AG10803 (cell line): ENCODE measurements at regions not wholly inside any gene's neighbourhood (a gene's known extent, or its start where the extent isn't known, plus 50 kb on each side); places are given as distances from the start of the nearest gene placed in this dataset.

Experiments used
- DNase-seq: peaks from one replicate; pipeline ENCODE4 v3.0.0; 2010; ENCODE audit warnings: low read depth
- H3K4me3 ChIP-seq: 2 replicates; pipeline ENCODE4 v1.5.1; 2011; ENCODE audit warnings: mild to moderate bottlenecking, low read length, control low read depth
- CTCF ChIP-seq: conservative IDR thresholded peaks from 2 replicates; pipeline ENCODE4 v1.5.1; 2011; ENCODE audit warnings: mild to moderate bottlenecking, low read length, control low read depth, inconsistent platforms

DNA sequence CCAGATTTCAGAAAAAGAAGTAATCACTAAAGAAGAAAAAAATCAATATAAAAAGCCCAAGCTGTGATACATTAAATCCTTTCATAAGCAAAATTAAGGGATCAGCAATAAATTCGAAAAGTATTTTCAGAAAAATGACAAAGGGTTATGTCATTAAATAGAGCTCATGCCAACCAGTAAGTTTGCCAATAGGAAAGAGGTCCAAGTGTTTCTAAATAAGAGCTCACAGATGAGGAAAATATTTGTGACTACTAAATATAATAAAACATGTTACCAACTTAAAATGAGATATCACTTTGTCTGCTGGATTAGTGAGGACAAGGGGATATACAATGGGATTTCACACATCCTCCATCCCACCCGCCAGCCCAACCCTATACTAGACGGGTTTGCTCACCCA is 140.3 kb upstream of the EYA4 start:
- TF ChIP-seq CTCF, result no peak
- DNase-seq, result no peak
- H3K4me3 ChIP-seq, result no peak overlapping the region

DNA sequence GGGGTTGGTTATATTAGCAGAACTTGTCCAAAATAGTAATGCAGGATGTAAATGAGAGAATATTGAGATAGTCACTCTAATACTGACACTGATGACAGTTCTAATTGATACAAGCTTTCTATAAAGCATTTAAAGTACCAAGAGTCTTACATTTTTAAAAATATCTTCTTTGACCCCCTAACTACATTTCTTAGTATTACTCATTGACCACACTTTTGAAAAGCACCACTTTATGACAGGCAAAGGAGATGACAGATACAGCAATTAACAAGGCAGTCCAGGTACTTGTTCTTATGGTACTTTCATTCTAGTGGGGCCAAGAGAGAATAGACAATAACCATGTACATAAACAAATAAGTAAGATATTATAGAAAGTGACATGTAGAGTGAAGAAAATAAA is 139.4 kb upstream of the EYA4 start:
- DNase-seq, result no peak
- H3K4me3 ChIP-seq, result no peak overlapping the region

DNA sequence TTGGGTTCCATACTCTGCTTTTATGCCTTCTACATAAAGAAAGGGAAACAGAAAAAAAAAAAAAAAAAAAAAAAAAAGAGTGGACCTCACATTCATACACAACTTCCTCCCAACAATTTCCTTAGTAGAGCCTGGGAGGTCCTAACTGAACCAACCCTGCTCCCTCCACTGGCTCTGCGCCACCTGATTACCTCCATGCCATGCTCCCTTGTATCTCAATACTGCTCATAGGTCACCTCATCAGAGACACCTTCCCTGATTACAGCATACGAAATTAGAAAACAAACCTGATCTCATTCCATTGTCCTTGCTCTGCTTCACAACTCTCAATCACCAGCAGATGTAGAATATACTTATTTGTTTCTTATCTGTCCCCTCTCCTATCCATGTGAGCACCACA is 134.2 kb upstream of the EYA4 start:
- no peak overlapping the region for H3K4me3 ChIP-seq
- no peak for DNase-seq
- no peak for TF ChIP-seq CTCF

More for the DNA sequence above, 139.4 kb upstream of the EYA4 start:
- TF ChIP-seq CTCF, result no peak

DNA sequence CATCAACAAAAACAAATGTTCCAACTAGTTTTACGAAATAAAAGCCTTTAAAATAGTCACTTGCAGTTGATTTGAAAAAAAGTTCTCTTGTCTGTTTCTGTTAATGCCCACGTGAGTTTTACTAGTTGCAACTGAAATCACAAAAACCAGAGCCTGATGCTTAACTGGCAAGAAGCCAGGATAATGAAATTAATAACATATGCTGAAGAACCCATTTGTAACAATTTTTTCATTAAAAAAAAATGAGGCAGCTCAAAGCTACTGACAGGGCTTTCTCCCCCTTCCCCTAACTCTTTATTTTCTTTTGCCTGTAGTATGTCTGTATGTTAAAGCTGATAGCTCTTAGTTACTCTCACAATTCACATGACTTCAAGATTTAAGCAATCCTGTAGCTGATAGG is 132.7 kb upstream of the EYA4 start:
- DNase-seq, result no peak

GRCh38 chr6:133114973-133115372 is 126.2 kb upstream of the EYA4 start:
- no peak for TF ChIP-seq CTCF
- DNase-seq, result no peak

More for the DNA sequence above, 132.7 kb upstream of the EYA4 start:
- TF ChIP-seq CTCF, result no peak
- H3K4me3 ChIP-seq, result no peak overlapping the region

DNA sequence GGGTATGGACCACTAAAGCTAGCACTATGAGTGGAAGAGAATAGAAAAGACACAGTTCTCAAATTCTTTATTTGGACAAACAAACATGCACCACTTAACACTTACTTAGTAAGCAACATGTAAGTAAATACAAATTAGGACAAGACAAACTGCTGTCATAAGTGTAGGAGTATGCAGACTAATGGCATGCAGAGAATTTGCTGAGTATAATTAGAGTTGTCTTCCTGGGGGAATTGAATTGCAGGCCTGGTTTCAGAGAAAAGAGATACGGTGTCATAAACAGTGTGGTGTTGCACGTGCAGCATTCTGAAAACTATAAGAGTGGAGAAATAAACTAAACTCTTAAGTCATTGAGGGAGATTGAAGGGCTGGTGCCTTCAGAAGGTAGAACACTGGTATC is 125.2 kb upstream of the EYA4 start:
- DNase-seq, result no peak
- no peak for TF ChIP-seq CTCF
- no peak overlapping the region for H3K4me3 ChIP-seq

More at GRCh38 chr6:133114973-133115372, 126.2 kb upstream of the EYA4 start:
- H3K4me3 ChIP-seq, result no peak overlapping the region

- no peak for TF ChIP-seq CTCF
- DNase-seq, result no peak
- no peak overlapping the region for H3K4me3 ChIP-seq
Measured at GRCh38 chr6:133128191-133128590, 113.0 kb upstream of the EYA4 start.
